G401.6 (cell line): ENCODE measurements at regions not wholly inside any gene's neighbourhood (a gene's known extent, or its start where the extent isn't known, plus 50 kb on each side); places are given as distances from the start of the nearest gene placed in this dataset.
A peak's percentile ranks its signal among the peaks of the same experiment; 100 is the strongest.
"Not testable (repeated sequence)": the region's sequence is repeated elsewhere in the genome, so short reads cannot be mapped to it uniquely, and the experiment has no call there.

Source experiments
- FAIRE-seq: peaks from 2 replicates; lab custom pipeline; 2012; peaks lifted over from hg19 to GRCh38; lab: Jason Lieb, UNC

DNA sequence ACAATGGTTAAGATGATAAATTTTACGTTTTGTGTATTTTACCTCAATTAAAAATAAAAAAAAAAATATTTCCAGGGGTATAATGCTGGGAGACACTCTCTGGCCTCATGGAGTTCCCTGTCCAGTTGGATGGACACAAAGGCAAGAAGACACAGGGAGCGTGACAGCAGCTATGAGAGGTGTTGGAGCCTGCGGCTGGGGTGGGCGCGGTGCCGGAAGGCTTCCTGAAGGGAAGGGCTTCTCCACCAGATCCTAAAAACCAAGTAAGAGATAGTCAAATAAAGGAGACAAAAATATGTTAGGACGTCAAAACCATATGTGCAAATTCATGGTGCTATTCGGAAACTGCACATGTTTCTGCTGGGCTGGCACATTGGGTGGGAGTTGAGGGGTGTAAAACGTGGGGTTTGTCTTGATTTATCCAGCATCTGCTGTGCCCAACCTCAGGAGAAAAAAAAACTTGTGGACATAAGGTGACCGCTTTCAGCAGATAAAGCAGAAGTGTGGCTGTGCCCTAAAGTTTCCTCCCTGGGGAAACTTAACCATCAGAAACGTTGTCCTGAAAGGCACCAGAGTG lies 467.6 kb downstream of the RNF144A start:
- FAIRE-seq: no peak

DNA sequence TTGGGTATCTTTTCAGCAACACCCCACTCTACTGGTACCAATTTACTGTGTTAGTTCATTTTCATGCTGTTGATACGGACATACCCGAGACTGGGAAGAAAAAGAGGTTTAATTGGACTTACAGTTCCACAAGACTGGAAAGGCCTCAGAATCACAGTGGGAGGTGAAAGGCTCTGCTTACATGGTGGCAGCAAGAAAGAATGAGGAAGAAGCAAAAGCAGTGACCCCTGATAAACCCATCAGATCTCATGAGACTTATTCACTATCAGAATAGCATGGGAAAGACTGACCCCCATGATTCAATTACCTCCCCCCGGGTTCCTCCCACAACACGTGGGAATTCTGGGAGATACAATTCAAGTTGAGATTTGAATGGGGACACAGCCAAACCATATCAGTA lies 473.1 kb downstream of the RNF144A start:
- FAIRE-seq: not testable (repeated sequence)

DNA sequence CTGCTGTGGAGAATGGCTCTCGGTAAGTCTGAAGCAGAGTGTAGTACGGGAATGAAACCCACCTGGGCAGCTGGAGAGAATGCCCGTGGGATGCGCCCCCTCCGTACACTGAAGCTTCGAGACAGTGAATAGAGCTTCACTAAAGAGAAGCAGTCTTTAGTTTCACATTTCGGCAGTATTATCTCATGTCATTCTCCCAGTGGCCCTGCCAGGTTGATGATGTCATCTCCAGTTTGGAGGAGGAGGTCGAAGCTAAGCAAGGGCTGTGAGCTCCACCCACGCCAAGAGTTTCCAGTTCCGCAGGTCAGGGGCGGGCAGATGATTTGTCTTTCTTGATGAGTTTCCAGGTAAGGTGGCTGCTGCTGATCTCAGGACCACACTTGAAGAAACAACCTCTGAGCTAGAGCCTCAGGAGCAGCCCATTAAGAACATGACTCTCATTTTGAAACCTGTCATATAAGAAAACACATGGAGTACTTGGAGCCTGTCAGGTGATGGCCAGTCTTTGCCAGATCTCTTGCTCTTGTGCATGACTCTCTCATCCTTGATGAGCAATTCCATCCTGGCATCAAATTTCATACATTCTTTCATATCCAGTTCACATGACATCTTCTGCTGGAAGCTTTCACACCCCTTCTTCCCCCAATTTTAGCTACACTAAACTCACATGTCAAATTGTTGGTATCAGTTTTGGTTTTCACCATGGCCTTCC lies 475.0 kb downstream of the RNF144A start:
- FAIRE-seq: no peak

DNA sequence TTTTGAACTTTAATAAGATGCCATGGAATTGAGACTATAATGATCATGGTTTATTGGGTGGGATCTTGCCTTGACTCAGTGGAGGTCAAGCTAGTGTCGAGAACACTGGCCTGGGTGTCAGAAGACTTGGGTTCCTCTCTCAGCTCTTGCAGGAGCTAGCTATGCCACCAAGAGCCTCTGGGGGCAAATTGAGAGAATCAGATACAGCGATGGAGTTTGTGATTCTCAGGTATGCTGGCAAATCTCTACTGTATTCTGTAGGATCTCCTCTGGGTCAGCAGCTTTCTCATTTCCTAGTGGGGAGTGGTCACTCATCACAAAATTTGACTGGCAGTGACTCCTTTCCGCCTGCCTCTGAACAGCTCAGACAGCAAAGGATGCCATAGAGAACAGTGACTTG lies 477.0 kb downstream of the RNF144A start:
- no peak for FAIRE-seq

DNA sequence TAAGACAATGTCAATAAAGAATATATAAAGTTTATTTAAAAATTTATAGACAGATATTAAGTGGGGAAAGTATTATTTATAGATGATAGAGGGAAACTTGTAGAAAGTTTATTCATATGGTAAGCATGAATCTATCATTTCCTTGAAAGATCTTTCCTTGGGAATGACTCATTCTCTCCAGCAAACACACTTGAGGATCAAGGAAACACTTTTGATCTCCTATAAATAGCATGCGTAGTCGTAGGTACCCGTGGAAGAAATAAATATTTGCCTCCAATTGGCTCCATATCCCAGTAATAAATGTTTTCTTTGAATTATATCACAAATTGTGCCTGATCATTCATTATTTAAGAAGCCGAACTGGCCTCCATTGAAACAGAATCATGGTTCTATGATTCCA lies 483.4 kb downstream of the RNF144A start:
- FAIRE-seq: no peak

DNA sequence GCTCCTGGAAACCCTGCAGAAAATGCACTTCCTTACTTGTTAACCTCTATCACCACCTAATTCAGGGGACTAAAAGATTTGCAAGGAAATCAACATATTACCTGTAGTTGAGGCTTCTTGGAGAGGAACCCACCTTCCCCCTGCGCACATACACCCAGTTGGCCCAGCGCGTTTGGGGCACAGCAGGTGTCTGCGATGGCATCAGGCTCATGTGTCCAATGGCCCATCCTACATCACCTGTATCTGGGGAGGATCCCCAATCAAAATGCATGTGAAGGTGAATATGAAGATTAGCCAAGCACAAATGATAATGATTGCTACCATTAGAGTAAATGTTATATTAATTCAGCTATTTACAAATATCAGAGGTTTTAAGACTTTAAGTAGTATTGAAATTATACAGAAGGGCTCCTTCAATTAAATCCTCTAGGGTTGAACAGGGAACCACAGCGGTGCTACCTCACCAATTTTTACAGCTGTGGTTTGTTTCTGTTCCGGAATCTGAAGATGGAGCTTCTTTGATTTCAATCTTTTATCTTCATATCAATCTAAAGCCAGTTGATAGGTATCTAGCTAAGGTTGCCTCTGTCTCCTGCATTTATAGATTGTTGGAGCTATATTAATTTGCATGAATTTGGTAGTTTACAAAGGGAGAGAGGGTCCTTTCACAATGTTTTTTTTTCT lies 486.0 kb downstream of the RNF144A start:
- FAIRE-seq: no peak

DNA sequence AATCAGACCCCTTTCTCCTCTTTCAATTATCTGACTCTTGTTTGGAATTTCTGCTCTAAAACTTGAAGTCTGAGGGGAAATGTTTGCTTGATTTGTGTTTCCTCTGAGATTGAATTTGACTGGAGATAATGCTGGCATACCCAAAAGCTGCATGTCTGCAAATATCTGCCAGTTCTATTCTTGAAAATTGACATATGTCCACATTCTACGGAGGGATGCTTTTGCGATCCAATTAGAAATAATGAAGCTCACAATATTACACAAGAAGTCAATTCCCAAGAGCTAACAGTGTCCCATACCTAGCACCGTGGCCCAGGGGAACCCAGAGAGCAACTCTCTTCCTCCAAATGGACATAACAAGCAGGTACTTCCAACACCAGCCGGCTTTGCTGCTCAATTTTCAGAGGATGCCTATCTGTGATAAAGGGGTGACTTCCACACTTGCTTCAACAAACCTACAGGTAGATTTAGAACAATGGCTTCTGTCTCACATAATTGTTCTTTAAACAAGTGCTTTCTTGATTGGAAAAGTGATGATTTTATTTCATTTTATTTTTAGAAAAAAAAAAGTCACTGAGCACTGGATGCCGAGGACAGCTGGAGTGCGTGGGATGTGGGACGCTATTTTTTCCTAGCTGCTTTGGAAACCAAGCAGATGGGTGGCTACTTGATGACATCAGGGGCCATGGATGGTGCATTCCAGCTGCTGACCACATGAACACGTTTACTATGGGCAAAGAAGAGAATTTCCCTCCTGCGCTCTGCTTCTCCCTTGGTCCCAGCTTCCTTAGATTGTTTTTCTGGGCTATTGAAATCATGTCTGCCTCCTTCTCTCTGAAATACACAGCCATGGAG lies 488.9 kb downstream of the RNF144A start:
- no peak for FAIRE-seq

DNA sequence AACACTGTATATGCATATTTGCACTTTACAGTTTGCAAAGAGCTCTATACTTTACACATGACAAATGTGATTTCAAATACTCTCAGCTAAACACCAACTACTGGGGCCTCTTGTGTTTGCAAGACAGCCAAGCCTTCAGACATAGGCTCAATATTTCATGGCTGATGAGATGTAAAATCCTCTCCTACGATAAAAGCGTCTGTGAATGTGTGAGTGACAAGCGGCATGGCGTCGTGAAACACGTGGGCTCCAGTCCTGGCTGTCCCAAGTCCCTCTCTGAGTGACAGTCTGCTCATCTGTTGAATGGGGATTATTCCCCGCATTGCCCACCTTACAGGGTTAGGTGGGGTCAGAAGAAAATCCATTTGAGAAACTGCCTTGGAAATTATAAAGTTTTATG lies 489.8 kb downstream of the RNF144A start:
- FAIRE-seq: no peak

DNA sequence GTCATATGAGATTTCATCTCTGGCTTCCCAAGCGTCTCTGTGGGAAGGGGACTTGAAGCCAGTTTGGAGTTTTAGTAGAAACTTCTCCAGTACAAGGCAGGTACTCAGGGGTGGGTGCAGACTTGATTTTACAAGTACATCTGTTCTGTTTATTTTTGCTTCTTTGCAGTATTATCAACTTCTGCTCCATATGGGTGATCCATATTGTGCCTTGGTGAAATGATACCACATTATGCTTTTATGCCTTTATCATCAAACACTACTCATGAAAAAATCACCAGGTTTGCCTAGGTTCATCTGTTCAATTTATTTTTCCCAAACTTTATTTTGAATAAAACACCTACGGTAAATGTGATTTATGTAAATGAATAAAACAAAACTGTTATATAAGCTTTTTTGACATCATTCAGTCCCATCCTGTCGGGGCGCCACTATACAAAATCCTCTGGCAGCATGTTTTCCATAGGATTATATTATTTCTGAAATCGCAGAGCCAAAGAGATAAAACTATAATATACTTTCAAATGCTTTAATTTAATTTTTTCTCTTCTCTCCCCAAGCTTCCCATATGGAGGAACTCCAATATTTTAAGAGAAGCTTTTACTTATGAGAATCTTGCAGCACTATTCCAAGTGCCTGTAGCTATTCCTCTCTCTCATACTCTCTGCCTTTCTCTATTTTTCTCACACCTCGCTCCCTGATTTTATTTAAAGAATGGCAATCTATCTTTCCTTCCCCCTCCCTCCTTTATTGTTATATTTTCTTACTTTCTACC lies 490.9 kb downstream of the RNF144A start:
- no peak for FAIRE-seq

DNA sequence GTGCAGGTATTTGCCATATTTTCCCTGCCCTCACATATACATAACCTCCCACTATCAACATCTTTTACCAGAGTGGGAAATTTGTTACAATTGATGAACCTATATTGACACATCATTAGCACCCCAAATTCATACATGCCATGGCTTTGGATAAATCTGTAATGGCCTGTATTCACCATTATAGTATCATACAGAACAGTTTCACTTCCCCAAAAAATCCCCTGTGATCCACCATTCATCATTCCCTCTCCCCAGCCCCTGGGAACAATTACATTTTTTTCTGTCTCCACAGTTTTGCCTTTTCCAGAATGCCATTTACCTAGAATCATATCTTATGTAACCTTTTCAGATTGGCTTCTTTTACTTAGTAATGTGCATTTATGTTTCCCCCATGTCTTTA lies 494.5 kb downstream of the RNF144A start:
- FAIRE-seq: no peak

DNA sequence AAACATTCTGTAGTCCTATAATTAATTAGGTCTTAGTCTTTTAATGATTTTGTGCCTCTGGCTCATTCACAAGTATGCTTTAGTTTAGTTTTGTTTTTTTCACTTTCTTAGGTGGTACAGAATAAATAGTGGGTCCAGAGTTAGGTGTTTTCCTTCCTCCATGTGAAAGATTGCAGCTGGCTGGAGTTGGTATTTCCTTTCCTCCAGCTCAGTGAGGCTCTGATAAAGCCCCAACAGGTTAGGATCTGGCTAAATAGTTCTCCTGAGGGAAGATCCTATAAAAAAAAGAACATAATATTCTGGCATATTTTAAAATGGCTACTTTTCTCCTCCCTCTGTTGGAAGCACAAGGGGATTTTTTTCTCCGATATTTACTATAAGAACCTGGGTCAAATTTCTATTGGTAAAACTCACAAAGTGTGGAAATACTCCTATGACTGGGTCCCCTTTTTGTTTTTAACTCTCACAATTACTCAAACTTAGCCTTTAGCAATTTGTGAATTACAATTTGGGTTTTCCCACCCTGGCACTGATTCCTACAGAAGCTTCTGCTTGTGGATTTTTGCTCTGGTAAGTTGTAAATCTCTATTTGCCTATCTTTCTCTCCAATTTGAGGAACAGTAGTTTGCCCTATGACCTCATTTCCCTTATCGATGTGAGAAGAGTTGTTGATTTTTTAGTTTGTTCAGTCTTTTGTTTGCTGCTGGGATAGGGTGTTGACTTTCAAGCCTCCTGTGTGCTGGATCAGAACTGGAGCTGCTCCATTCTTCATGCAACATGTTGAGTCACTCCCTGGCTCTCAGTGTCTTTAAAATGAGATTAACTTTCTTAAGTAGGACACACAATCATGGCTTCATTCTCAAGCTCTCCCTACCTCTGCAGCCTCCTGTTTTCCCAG lies 500.9 kb downstream of the RNF144A start:
- FAIRE-seq: no peak

DNA sequence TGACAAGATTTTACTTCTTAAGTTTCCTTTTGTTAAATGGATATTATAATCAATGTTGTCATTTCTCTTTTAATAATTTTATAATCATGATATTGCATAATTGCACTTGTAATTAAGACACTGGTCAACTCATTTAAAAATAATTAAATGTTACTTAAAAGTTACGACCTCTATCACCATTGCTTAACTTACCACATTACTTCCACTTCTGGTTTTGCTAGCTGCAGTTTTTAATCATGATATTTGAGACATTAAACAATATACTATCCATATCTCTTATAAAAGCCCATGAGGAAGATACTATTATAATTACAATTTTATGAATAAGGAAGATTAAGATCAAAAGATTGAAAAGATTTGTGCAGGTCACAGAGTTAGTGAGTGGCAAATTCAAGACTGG lies 502.0 kb downstream of the RNF144A start:
- FAIRE-seq: no peak

DNA sequence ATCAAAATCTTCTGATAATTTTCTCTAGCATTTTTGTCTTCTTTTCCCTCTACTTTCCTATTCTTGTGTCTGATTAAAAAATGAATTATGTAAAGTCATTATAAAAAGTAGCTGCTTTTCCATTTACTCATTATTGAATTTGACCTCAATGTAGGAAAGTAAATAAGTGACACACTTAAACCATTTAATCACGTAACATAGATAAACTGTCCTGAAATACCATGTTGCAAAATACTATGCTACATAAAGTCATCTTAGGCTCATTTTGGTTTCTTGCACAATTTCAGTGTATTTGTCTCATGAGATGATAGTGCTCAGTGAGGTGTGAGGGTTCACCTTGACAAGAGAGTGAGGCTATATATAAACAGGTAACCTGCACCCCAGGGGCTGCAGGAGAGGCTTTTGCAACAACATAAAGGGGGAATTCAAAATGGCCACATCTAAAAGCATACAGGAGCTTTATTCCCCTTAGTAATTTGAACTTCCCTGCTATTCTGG lies 502.7 kb downstream of the RNF144A start:
- no peak for FAIRE-seq

DNA sequence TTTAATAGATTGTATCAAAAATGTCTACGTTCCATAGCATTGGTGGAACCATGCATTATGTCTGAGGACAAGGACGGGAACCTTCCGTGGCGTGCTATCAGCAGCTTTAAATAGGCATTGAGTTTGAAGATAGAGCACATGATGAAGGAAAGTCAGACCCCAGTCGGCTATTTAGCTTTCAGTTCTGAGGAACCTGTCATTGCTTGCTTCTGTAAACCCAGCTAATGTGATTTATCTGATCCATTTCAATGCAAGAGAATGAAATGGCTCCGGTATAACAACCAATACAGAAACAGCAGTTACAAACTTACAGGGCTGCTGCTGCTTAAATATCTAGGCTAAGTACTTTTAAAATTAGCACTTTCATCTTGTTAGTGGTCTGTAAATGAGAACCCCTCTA lies 503.3 kb downstream of the RNF144A start:
- FAIRE-seq: no peak

DNA sequence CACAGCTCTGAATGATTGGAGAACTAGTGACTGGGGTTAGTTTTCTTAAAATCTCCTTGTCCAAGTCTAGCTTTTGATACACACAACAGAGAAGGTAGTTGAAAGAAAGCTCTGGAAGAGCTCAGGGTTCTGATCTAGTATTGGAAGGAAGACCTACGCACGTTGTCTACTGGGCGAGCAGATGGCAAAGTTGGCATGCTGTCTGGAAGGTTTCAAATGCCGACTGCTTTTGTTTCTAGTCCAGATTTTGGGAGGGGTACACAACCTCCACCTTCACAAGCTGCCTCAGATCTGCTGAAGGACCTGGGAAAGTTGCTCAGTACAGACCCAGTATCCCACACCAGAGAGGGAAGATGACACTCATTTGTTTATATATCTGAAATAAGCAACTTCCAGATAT lies 507.3 kb downstream of the RNF144A start:
- FAIRE-seq: no peak

DNA sequence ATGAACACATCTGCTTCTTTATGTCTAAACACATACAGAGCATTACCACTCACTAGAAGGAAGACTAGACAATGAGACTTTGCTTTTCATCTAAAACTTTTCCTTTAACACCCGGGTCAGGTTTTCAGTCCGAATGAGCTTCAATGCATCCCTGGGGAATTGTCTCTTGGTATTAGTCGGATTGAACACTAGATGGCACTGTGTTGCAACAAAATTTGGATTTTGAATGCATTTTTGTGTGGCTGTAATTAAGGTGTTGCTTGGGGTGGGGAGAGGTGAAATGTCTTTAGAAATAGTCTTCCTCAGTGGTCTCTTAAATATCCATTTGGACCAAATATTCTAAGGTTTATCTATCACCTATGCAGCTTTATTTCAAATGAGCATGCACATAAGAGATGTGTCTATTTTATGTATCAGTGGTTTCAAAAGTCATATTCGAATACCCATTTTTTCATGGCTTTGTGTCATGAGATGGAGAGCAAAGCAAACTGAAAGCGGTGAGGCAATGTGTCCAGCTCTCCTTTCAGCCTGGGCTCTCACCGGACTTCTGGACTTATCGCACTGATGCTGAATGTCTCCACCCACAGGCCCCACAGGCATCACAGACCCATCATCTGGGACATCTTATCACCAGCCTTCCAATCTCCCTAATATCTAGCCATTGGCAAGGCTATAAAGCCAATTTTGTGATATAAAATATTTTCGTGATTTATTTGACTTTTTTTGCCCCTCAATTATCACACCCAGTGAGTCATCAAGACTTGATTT lies 510.3 kb downstream of the RNF144A start:
- FAIRE-seq: peak; percentile 90

DNA sequence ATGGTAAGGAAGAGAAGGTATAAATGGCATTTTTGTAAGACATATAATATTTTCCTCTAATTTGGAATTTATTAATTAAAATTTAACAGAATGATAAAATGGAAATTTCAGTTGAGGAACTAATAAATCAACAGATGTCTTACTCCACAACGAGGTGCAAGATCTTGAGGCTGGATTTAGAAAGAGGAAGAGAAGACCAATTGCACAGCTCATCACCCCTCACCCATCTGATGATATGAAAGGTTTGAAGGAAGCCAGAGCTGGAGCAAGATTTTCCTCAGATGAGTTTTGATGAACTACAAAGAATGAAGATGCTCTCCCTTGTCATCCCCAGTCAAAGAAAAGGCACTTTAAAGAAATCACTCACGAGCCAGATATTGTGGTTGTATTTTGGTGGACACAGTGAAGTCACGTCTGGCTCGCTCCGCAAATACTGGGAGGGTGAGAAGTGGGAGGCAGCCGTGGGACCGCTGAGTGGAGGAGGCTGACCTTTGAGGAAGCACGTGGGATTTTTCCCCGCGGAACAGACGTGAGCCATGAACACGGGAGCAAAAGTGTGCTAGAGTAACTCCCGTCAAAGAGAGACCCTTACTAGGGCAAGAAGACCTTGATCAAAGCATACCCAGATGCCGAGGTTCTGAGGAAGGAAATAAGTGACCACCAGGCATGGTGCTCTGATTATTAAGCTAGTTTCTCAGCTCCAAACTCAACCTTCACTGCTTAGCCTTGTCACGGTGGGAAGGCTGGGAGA lies 511.4 kb downstream of the RNF144A start:
- FAIRE-seq: no peak

DNA sequence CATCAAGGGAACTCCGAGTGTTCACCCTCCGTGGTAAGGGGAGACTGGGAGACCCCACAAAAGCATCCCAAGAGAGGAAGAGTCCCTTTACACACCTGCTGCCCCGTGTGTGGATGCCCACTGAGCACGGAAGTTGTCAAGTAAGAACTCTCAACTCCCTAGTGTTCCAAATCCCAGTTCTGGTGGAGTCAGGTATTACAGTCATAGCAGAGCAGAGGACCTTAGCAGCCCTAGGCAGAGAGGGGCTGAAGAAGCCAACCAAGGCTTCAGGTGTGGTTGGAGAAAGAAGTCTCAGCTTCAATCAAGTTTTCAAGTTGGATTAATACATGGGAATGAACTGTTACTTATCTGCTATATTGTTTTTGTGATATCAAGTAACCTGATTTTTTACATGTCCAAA lies 512.5 kb downstream of the RNF144A start:
- no peak for FAIRE-seq

DNA sequence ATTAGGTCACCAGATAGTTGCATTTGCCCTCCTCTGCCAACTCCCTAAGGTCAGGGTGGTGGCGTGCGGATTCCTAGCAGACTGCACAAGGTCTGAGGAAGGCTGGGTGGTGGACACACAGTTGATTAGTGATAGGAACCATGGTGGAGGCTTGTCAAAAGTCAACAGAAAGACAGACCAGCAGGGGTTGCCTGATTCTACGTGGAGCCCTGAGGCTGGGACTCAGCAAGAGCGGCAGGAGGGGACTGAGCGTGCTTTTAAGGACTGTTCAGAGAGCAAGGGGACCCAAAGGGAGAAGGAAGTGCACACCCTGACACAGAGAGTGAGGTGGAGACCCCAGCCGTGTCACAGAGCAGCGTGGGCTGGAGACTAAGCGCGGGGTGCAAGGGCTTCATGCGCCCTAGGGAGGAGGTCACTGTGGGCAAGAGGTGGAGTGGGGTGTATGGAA lies 513.2 kb downstream of the RNF144A start:
- FAIRE-seq: no peak
